OCI-LY7 (cell line): ENCODE measurements at regions not wholly inside any gene's neighbourhood (a gene's known extent, or its start where the extent isn't known, plus 50 kb on each side); places are given as distances from the start of the nearest gene placed in this dataset.

Experiments used
- BruUV-seq: library from RNA; stranded (reverse); fragments of 400-500 nt; replicated peaks from 2 replicates; lab custom pipeline; 2021; lab: Mats Ljungman, UMichigan
- CTCF ChIA-PET: fragments of 300-600 bp; sonication (Branson Sonifier 250); formaldehyde crosslinking; loops from one replicate; lab custom pipeline; 2022; ENCODE audit warnings: antibody characterized with exemption; ENCODE audit not compliant: unreplicated experiment; lab: Charles Lee
- POLR2A ChIA-PET: fragments of 300-600 bp; sonication (Branson Sonifier 250); formaldehyde crosslinking; loops from one replicate; lab custom pipeline; 2022; ENCODE audit warnings: antibody characterized with exemption; lab: Charles Lee
- DNase-seq: peaks from one replicate; pipeline ENCODE4 v3.0.0-alpha.2; 2015; ENCODE audit warnings: low spot score
- H2AFZ ChIP-seq: fragments of 200-600 bp; sonication (generic), shearing (Covaris generic); 2 replicates; pipeline ENCODE4 v1.6.1; 2014; ENCODE audit warnings: mild to moderate bottlenecking, antibody characterized with exemption, low read length, moderate library complexity
- H3K27ac ChIP-seq: fragments of 200-600 bp; sonication (generic); 2 replicates; pipeline ENCODE4 v1.5.1; 2014; ENCODE audit warnings: mixed run types, low read depth, mild to moderate bottlenecking, moderate library complexity, low read length, inconsistent platforms; ENCODE audit not compliant: poor library complexity, severe bottlenecking
- H3K36me3 ChIP-seq: fragments of 200-600 bp; sonication (generic); 2 replicates; pipeline ENCODE4 v1.6.1; 2014; ENCODE audit warnings: mild to moderate bottlenecking, antibody characterized with exemption, low read length, moderate library complexity, mixed read lengths; ENCODE audit not compliant: insufficient read depth
- H3K4me1 ChIP-seq: fragments of 200-600 bp; sonication (generic); 2 replicates; pipeline ENCODE4 v1.5.1; 2014; ENCODE audit warnings: mild to moderate bottlenecking, low read length; ENCODE audit not compliant: insufficient read depth, poor library complexity, severe bottlenecking
- H3K4me2 ChIP-seq: fragments of 200-600 bp; sonication (generic); 2 replicates; pipeline ENCODE4 v1.6.1; 2014; ENCODE audit warnings: mild to moderate bottlenecking, low read length
- H3K4me3 ChIP-seq: fragments of 200-600 bp; sonication (generic); 2 replicates; pipeline ENCODE4 v1.5.1; 2014; ENCODE audit warnings: mild to moderate bottlenecking, low read depth, low read length; ENCODE audit not compliant: poor library complexity, severe bottlenecking
- H3K79me2 ChIP-seq: fragments of 200-600 bp; sonication (generic); 2 replicates; pipeline ENCODE4 v1.6.1; 2016; ENCODE audit warnings: low read depth, mild to moderate bottlenecking, low read length, moderate library complexity, mixed read lengths; ENCODE audit not compliant: insufficient read depth
- H3K9me2 ChIP-seq: fragments of 200-600 bp; sonication (generic); 2 replicates; pipeline ENCODE4 v1.6.1; 2016; ENCODE audit warnings: mild to moderate bottlenecking, low read length, mixed read lengths; ENCODE audit not compliant: insufficient read depth
- H3K9me3 ChIP-seq: fragments of 200-600 bp; sonication (generic); 2 replicates; pipeline ENCODE4 v1.6.1; 2014; ENCODE audit warnings: mild to moderate bottlenecking, mixed run types, low read length, mixed read lengths
- H4K20me1 ChIP-seq: fragments of 200-600 bp; sonication (generic); 2 replicates; pipeline ENCODE4 v1.6.1; 2014; ENCODE audit warnings: mild to moderate bottlenecking, antibody characterized with exemption, low read length, moderate library complexity, mixed read lengths; ENCODE audit not compliant: insufficient read depth
- EZH2phosphoT487 ChIP-seq: fragments of 200-600 bp; sonication (generic); IDR thresholded peaks from 2 replicates; pipeline ENCODE4 v1.6.1; 2018; ENCODE audit warnings: low read depth, borderline replicate concordance, mild to moderate bottlenecking, mixed run types, antibody characterized with exemption, low read length, moderate library complexity, mixed read lengths
- intact Hi-C: fragments of 100-400 bp; cut with micrococcal nuclease; formaldehyde crosslinking; loops from one replicate; pipeline ENCODE4 v1.10.0; 2022; ENCODE audit not compliant: unreplicated experiment
- TF ChIP-seq, protein P1 (sequence below): fragments of 200-600 bp; sonication (generic); conservative IDR thresholded peaks from 2 replicates; pipeline ENCODE4 v1.5.1; 2014; ENCODE audit warnings: mild to moderate bottlenecking, antibody characterized with exemption, low read length, moderate library complexity, mixed read lengths

DNA sequence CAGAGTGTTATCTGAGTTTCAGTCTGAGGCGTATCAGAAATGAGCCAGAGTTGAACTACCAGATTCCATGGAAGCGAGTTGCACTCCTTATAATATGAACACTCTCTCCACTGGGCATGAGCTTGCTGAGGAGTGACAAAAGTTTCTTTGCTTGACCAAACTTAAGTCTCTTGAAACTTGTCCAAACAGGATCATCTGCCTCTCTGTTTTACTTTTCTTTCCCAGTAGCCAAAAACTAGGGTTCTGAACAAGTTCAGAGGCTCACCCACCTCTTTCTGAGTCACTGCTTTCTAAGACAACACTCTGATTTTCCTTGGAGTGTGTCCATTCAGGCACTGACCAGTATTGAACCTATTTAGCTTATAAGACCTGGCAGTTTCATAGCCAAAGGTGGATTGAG, 233.2 kb upstream of the TCF4 start:
- POLR2A ChIA-PET, result interaction anchor here (0.9 kb wide), 1 partner anchor 13 kb away, joined by 3 read pairs; no protein-coding TSS in a partner anchor
- no peak overlapping the region for H3K4me2 ChIP-seq

DNA sequence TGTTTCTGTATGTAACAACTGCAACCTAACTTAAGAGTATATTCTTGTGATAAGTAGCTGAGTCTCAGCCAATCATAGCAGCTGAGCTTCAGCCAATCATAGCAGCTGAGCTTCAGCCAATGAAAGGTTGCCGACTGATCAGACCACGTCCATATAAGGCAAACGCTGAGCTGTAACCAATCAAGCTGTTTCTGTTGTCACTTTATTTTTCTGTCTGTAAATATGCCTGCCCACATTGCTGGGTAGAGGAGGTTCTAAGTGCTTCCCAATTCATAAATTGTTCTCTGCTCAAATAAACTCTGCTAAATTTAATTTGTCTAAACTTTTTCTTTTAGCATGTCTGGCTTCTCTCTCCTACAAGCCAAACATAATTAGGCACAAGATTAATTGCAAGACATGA, 231.5 kb upstream of the TCF4 start:
- no TSS peak for BruUV-seq
- CTCF ChIA-PET, result no interaction called here
- no peaks in the 10 kb centered on the region for H4K20me1 ChIP-seq

More for the DNA sequence above, 233.2 kb upstream of the TCF4 start:
- DNase-seq, result no peak
- intact Hi-C loops, result no loop called here
- TF ChIP-seq EZH2phosphoT487, result no peak
- TF ChIP-seq, protein P1, sequence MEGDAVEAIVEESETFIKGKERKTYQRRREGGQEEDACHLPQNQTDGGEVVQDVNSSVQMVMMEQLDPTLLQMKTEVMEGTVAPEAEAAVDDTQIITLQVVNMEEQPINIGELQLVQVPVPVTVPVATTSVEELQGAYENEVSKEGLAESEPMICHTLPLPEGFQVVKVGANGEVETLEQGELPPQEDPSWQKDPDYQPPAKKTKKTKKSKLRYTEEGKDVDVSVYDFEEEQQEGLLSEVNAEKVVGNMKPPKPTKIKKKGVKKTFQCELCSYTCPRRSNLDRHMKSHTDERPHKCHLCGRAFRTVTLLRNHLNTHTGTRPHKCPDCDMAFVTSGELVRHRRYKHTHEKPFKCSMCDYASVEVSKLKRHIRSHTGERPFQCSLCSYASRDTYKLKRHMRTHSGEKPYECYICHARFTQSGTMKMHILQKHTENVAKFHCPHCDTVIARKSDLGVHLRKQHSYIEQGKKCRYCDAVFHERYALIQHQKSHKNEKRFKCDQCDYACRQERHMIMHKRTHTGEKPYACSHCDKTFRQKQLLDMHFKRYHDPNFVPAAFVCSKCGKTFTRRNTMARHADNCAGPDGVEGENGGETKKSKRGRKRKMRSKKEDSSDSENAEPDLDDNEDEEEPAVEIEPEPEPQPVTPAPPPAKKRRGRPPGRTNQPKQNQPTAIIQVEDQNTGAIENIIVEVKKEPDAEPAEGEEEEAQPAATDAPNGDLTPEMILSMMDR, result no peak
- H4K20me1 ChIP-seq, result no peaks in the 10 kb centered on the region
- H3K9me3 ChIP-seq, result no peaks in the 10 kb centered on the region
- no TSS peak for BruUV-seq
- CTCF ChIA-PET, result interaction anchor here (0.5 kb wide), 1 partner anchor 9 kb away, joined by 3 read pairs; no protein-coding TSS in a partner anchor
- no peaks in the 10 kb centered on the region for H3K79me2 ChIP-seq
- no peak overlapping the region for H3K27ac ChIP-seq
- no peaks in the 10 kb centered on the region for H3K4me1 ChIP-seq
- H3K4me3 ChIP-seq, result no peak overlapping the region
- H3K36me3 ChIP-seq, result no peaks in the 10 kb centered on the region
- no peak overlapping the region for H2AFZ ChIP-seq
- H3K9me2 ChIP-seq, result no peaks in the 10 kb centered on the region

DNA sequence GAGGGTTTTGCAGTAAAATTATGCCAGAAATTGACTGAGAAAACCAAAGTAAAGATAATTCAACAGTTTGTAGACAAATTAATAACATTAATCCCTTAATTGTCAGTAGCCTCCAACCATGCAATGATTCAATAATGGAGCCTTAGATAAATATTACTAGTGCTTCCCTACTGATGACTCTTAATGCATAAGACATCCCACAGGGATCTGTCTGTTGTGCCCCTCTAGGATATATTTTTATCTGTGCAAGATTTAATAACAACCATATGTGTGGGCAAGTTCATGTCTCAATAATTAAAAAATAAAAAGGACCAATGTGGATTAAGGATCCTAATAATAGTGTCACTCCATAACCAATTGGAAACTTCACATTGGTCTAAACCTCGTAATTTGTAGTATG, 230.3 kb upstream of the TCF4 start:
- ChIA-PET CTCF (no interaction called here), POLR2A (no interaction called here)
- Histone ChIP-seq H3K9me2 (no peaks in the 10 kb centered on the region), H3K9me3 (no peaks in the 10 kb centered on the region), H3K4me3 (no peak overlapping the region), H3K36me3 (no peaks in the 10 kb centered on the region), H2AFZ (no peak overlapping the region), H3K4me2 (no peak overlapping the region), H3K4me1 (no peaks in the 10 kb centered on the region), H4K20me1 (no peaks in the 10 kb centered on the region), H3K27ac (no peak overlapping the region), H3K79me2 (no peaks in the 10 kb centered on the region)
- intact Hi-C loops, result no loop called here
- DNase-seq, result no peak
- no TSS peak for BruUV-seq
- TF ChIP-seq, protein P1, result no peak
- no peak for TF ChIP-seq EZH2phosphoT487

More for the DNA sequence above, 231.5 kb upstream of the TCF4 start:
- H3K4me1 ChIP-seq, result no peaks in the 10 kb centered on the region
- no peak overlapping the region for H3K27ac ChIP-seq
- H3K9me3 ChIP-seq, result no peaks in the 10 kb centered on the region
- H3K36me3 ChIP-seq, result no peaks in the 10 kb centered on the region
- no peak overlapping the region for H2AFZ ChIP-seq
- H3K4me3 ChIP-seq, result no peak overlapping the region
- no peak for TF ChIP-seq EZH2phosphoT487
- TF ChIP-seq, protein P1, result no peak
- intact Hi-C loops, result no loop called here
- DNase-seq, result no peak
- no peaks in the 10 kb centered on the region for H3K79me2 ChIP-seq
- H3K4me2 ChIP-seq, result no peak overlapping the region
- no peaks in the 10 kb centered on the region for H3K9me2 ChIP-seq
- POLR2A ChIA-PET, result no interaction called here
